ENCODE measurements at regions not wholly inside any gene's neighbourhood (a gene's known extent, or its start where the extent isn't known, plus 50 kb on each side); places are given as distances from the start of the nearest gene placed in this dataset.

DNA sequence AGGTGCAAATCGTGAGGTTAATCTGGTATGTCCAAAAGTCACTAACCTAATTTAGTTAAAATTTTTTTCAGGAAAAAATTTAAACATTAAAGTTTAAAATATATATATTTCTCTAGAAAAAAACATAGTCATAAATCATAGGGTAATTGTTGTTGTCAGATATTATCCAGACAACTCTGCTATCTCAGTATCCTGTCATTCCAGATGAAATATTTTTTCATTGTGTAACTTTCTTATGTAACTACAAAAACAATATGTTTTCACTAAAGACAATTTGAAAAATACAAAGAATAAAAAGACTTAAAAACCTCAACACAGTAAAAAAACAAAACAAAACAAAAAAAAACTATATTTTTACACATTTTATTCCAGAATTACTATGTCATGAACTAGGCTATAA, 57.6 kb downstream of the TENT5A start:
- DNase-seq: no peak

DNA sequence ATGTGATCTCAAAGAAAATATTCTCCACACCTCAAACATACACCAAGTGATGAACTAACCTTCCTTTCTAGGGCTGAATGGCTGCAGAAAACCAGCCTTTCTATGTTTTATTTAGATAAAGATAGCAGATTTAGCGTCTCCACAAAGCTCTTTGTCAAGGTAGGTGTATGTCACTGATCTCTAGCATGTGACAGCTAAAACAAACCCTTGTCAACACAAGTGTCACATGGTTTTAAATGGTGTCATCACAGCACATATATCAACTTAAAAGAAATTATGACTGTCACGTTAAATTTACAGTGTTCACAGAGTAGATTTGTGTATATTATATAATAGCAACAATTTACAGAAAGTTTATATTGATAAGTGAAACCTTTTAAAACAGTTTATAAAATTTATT, 58.3 kb downstream of the TENT5A start:
- DNase-seq: no peak

DNA sequence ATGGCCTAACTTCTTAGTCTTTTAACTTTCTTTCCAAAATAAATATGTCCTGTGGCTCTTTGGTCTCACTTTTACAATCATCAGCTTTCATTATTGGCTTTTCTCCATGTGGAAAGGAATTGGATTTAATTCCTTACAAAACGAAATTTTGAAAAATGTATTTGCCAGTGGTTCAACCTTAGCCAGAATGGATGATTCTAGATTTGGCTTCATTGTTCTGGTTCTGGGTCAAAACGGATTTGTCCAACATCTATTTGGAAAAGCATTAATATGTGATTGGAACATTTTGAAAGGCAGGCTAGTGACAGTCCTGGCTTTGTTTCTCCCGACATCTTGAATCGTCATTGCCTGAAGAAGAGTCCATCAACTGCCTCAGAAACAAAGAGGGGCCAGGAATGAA, 59.2 kb downstream of the TENT5A start:
- peak; percentile 66 for DNase-seq

DNA sequence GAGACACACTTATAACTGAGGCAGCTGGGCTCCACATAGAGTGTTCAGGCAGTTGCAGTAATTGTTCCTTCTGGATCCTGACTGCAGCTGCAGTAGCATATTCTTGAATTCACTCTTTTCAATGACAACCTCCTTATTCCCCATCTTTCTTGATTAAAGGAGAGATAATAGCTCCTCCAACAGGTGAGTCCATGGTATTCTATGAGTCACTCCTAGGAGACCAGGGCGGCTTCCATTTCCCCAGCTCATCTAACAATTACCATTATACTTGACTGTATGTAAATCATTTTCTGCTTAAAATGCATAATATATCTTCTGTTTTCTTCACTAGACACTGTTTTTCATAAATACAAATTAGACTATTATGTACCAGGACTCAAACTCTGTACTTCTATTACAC, 62.4 kb downstream of the TENT5A start:
- no peak for DNase-seq

DNA sequence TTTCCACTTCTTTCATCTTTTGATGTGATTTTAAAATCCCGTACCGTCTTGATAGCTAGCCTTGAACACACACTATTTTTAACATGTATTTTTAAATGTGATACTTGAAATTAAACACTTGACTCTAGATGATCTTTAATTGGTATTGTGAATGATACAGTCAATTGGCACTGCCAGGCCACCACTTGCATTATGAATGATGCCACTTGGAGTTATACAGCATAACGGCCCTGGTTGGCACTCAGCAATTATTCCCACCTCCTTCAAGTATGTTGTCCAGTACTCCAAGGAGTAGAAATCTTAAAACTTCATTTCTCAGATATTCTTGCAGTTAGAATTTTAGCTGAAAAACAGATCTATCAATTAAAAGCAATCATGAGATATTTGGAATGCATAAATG, 62.9 kb downstream of the TENT5A start:
- DNase-seq: no peak

DNA sequence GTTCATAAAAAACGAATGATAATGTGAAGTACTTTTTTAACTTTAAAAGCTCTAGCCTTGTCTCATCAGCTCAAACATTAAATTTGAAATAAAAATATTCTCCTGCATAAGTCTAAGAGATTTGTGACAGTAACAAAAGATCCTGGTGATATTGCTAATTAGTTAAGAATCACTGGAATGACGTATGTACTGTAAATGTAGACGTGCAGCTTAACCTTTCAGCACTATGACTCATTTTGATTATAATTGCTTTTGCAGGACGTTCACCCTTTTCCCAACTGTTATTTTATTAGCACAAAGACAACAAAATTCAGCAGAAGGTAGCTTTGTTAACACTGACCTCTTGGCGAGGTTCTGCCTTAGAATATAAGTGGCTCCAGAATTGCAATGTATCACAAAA, 68.6 kb downstream of the TENT5A start:
- no peak for DNase-seq

DNA sequence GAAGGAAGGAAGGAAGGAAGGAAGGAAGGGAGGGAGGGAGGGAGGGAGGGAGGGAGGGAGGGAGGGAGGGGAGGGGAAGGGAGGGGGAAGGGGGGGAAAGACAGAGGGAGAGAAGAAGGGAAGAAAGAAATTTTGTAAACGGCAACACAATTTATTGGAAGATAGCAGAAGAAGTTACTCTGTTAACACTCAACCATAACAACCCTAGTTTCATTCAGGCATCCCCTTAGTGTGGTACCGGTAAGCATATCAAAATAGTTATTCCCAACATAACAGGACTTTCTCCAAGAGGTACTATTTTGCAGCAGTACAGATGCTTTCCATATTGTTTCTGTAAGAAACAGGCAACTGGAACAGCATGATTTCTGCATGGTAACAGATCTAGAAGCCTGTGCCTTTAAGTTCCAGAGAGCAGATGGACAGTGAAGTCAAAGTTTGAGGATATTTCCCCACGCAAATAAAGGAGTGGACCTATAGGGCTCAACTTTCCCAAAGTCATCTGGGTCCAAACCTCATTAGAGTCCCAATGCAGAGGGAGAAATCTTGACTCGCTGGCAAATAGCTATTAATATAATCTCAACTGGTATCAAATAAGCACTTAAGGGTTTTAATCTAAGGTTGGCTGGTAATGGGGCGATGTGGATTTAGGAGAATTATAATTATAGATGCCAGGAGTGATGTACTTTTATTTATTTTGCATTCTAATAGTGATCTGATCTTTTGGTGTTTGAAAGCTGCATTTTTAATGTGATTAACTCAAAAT, 69.4 kb downstream of the TENT5A start:
- DNase-seq: no peak

DNA sequence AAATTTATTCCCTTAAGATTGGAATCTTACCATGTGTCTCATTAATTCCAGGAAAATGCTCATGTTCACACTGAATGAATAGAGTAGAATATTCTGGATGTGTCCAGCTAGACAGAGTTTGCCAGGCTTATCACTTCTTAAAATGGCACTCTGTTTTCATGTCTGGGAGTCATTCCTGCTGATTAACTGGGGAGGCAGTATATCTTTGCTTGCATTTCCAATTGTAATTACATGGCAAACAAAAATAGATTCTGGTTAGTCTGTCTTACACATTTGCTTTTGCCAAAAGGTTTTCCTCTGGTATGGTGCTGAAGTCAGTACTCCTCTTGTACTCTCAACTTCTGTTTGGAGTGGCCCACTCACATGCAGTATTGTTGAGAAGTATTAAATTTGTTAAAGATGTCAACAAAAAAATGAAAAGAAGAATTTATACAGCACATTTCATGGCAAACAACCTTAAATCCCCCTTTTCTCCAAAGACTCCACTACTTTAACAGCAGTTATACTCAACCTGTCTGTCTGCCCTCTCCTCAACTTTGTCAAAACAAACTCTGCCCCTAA, 70.2 kb downstream of the TENT5A start:
- no peak for DNase-seq

DNA sequence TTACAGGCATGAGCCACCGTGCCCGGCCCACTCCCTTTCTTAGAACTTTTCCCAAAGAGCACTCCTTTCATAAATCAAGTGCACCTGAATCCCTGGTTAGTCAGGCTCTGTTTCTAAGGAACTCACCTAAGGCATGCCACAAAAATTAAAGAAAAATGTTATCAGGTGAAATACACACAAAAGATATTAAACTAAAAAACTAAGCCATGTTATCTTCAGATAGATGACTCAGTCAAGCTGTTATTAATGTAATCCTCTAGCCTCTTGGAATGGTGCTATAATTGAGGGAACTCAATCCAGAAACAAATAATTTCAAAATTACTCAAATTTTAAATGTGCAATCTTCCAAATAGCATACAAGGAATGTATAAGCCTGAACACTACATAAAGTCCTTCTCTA, 83.0 kb downstream of the TENT5A start:
- DNase-seq: no peak

DNA sequence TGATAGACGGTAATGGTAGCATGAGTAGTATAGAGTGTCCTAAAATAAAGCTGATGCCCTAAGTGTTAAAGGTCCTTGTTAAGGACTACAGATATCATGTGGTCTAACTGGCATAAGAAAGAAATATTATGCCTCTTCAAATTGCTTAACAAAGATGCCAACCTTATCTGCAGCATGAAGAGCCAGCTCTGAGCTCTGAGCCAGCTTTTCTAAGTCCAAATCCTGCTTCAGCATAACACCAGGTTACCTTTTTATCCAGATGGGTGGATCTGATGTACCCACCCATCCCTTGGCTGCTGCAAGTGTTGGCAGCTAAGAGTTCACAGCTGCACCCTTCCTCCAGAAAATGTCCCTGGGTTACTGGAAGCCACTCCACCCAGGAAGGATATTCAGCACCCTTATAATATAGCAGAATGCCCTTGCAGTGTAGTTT, 83.8 kb downstream of the TENT5A start:
- DNase-seq: no peak

DNA sequence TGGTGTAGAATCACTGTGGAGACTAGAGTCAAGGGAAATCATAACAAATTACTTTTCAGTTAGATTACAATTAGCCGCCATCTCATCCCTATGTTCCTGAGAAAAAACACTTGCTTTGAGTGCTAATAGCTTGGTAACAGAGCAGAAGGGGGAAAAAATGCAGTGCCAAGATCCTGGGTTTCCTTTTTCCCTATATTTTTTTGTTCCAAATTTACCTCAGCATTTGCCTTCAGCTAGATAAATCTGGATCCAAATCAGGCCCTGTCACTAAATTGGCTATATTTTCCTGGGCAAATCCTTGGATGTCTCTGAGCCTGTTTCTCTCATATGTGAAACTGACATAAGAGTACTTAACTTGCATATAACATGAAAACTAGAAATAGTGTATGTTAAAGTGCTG, 86.0 kb downstream of the TENT5A start:
- no peak for DNase-seq

DNA sequence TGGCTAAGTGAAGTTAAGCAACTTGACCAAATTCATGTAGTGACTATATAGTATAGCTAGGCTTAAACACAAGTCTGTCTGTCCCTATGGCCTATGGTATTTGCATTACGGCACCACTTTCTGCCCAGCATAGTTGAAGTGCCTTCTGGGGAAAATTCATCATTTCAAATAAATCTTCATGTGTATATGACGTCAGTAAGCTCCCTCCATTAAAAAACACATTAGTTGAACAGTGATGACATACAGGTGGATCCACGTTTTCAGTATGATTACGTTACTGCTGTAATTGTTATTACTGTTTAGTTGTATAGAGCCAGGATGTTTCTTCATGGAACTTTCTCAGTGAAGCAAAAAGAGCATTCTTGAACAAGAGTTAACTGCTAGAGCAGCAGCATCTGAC, 96.2 kb downstream of the TENT5A start:
- no peak for DNase-seq

DNA sequence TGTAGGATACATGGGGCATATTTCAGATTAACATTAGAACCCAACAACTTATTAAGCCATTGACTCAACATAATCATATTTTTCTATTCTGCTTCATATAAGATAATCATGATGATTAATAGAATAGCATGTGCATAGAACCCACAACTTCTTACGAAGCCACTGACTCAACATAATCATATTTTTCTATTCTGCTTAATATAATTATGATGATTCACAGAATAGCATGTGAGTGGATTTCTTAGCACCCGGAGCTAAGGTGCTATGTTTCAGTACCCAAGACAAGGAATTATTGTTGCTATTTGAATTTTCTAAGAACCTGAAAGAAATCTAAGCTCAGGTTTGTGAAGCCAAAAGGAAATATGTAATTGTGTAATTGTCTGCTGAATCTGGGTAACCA, 96.8 kb downstream of the TENT5A start:
- no peak for DNase-seq

DNA sequence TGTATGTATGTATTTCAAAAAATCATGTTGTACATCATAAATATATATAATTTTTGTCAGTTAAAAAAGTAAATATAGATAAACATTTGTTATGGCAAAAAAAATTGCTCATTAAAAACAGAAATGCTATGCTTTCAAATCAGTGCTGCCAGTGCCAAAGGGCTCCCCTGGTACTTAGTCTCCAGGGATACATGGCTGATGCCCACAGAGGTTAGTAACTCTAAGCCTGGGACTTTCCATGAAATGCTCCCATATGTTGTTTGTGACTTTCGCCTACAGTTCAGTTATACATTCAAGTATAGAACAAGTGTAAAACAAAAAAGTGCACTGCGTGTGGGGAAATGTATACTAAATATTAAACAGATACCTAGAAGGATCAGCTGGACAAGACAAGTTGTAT, 104.0 kb downstream of the TENT5A start:
- DNase-seq: no peak

DNA sequence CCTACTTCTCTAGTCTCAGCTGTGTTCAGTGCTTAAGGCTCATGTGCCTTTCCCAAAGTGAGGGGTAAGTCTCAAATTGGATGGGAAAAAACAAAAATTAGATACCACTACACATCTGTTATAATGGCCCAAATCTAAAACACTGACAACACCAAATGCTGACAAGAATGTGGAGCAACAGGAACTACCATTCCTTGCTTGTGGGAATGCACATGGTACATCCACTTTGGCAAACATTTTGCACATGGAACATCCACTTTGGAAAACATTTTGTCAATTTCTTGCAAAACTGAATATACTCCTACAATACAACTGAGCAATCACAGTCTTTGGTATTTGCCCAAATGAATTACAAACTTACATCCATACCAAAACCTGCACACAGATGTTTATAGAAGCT, 109.3 kb downstream of the TENT5A start:
- DNase-seq: no peak

DNA sequence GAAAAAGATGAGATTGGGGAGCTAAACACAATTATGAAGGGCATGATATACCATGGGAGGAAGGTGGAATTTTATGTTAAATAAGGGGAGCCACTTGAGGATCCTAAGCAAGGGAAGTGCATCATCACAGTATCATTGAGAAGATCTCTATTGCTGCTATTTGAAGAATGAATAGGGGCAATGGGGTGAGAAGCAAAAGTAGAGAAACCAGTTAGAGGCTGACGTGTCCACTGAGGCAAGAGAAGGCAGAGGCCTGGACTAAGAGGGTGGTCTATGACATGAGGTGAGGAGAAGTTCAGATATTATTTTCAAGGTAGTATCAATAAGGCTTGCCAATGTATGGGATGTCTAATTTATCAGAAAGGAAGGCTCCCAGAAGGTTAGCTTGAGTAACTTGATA, 111.6 kb downstream of the TENT5A start:
- no peak for DNase-seq

DNA sequence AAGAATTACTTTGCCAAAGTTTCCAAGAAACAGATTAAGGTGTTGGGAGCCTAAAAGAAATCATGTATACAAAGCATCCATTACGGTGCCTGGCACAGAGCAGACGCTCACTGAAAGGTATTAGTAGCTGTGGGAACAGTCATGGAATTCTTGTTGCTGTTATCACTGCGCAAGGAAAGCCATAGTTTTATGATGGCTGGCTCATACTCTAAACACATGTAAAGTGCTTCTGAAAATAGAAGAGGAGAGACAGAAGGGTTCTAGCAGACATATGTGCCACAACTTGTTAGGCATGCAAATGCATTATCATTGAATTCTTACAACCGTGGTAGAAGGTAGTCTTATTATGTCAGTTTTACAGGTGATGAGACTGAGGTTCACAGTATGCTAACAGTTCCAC, 112.4 kb downstream of the TENT5A start:
- DNase-seq: no peak

DNA sequence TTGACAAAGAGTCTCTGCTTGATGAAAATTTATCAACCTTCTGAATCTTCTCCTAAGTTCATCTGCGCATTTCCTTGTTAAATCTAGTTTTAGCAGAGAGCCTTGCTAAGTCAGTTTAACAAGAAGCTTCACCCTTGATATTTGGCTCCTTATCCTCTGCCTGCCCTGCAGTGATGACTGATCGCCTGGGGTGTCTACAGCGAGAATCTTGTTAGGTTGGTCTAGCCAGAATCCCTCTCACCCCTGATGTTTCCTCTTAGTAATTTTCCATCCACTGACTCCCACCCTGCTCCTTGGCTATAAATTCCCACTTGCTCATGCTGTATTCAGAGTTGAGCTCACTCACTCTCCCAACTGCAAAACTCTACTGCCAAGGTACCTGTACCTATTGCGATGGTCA, 114.1 kb downstream of the TENT5A start:
- no peak for DNase-seq

DNA sequence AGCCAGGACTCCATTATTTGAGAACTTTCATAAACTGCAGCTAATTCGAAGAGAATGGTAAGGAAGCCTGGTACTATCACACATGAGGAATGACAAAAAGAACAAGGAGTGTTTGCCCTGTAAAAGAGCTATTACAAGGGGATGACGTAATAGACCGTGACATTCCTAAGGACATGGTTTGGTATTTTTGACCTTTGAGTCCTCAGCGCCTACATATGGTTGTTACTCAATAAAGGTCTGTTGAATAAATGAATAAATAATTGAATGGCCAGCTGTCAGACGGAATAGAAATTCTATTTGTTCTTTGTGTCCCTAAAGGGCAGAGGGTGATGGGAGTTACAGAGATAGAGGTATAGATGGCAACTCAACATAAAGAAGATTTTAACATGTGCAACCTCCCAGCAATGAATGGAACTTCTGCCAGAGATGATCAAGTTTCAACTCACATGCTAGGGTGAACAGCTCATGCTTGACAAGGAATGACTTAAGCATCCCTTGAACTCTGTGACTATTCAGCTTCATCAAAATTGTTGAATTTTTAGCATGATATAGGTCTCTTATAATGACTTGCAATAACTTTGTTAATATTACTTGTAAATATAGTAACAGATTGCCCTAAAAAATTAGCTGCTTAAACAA, 115.4 kb downstream of the TENT5A start:
- no peak for DNase-seq

DNA sequence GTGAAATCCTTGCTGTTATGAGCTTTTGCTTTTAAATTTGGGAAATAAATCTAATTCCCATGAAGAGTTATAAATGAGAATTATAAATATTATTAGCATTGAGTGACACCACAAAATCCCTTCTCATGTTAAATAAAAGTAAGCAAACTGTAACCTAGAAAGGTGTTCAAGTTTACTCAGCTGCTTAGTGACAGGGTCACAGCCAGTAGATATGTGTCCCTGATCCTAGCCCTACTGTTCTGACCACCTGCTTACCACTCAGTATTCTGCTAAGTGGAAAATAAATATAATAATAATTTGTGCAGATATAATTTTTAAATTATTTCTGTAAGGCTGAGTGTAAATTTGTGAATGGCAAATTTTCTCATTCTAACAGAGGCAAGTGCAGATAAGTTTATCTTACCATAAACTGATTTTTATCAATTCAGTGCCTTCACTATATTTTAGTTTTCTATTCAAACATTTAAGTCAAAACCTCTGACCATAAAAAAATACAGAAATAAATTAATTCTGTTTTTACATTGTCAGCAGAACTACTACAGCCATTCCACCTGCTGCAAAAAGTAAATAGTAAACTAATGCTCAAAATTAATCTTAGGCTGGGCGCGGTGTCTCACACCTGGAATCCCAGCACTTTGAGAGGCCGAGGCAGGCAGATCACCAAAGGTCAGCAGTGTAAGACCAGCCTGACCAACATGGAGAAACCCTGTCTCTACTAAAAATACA, 118.2 kb downstream of the TENT5A start:
- no peak for DNase-seq

DNA sequence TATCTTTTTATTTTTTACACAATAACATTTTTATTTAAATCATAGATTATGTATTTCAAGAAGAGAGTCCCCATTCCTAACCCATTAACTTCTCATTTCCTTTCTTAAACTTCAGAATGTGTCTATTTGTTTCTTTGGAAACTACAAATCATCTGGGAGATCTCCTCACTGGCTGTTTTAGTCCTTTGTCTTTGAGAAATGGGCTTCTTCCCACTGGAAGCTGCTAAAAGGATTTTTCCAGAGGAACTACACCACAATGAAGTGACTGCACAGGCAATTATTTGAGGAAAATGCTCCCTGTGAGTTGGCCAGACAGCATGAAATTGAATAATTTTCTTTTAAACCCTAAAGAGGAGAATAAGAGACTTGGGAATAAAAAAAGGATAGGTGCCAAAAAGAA, 119.1 kb downstream of the TENT5A start:
- DNase-seq: peak; percentile 18

DNA sequence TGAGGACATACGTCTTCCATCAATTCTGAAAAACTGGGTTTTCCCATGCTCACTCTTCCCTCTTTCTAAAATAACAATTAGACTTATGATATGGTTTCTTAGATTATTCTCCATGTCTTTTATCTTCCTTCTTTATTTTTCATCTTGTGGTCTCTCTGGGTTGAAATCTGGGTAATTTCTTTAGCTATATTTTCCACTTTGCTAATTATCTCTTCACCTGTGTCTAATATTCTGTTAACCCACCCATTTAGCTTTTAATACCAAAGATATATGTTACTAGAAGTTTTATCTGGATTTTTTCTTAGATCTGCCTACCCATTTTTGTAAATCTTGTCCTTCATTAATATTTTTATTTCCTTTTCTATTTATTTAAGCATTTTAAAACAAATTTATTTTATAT, 121.8 kb downstream of the TENT5A start:
- DNase-seq: no peak

DNA sequence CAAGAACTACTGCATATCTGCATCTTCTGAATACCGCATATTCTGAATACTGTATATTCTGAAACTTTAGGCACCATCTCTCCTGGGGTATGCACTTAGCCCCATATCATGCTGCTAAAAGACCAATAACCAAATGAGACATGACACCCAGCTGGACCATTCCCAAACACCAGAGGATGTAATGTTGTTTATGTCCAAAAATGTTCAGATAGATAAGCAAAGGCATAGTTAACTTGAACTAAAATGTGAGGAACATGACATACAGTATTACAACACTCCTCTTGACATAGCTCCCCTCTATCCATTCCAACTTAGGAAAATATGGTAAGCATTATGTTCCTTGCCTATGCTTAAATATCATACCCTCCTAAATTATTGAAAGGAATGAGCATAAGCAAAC, 127.3 kb downstream of the TENT5A start:
- no peak for DNase-seq
